Astrocyte (in vitro differentiated cells and primary cell): ENCODE measurements at regions not wholly inside any gene's neighbourhood (a gene's known extent, or its start where the extent isn't known, plus 50 kb on each side); places are given as distances from the start of the nearest gene placed in this dataset.

Source experiments
- EZH2 ChIP-seq: IDR thresholded peaks from 2 replicates; pipeline ENCODE4 v1.6.1; 2012; ENCODE audit warnings: mild to moderate bottlenecking, low read length, inconsistent platforms; ENCODE audit not compliant: insufficient read depth
- TF ChIP-seq, protein P1 (sequence below): IDR thresholded peaks from 2 replicates; pipeline ENCODE4 v1.5.1; 2011; ENCODE audit warnings: low read depth, mild to moderate bottlenecking, inconsistent platforms, low read length, moderate library complexity; ENCODE audit not compliant: insufficient read depth

DNA sequence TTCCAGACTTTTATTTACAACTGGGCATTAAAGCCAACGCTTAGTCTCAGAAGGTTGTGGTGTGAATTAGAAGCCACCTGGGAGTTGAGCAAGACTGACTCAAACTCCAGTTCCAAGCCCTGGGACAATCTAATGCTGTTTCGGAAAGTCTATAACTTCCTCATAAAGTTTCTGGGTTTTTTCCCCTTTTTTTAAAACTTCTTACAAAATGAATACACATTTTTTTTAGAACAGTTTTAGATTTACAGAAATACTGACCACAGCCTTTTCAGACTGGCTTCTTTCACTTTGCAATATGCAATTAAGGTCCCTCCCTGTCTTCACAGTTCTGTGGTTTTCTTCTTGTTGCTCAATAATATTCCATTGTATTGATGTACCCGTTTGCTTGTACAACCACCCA lies 115.9 kb upstream of the TWIST2 start:
- TF ChIP-seq, protein P1, sequence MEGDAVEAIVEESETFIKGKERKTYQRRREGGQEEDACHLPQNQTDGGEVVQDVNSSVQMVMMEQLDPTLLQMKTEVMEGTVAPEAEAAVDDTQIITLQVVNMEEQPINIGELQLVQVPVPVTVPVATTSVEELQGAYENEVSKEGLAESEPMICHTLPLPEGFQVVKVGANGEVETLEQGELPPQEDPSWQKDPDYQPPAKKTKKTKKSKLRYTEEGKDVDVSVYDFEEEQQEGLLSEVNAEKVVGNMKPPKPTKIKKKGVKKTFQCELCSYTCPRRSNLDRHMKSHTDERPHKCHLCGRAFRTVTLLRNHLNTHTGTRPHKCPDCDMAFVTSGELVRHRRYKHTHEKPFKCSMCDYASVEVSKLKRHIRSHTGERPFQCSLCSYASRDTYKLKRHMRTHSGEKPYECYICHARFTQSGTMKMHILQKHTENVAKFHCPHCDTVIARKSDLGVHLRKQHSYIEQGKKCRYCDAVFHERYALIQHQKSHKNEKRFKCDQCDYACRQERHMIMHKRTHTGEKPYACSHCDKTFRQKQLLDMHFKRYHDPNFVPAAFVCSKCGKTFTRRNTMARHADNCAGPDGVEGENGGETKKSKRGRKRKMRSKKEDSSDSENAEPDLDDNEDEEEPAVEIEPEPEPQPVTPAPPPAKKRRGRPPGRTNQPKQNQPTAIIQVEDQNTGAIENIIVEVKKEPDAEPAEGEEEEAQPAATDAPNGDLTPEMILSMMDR: no peak
- no peak for TF ChIP-seq EZH2
